ENCODE measurements at regions not wholly inside any gene's neighbourhood (a gene's known extent, or its start where the extent isn't known, plus 50 kb on each side); places are given as distances from the start of the nearest gene placed in this dataset.

GRCh38 chr13:91127995-91128394 lies 219.5 kb upstream of the MIR17HG start:
- Histone ChIP-seq H3K27ac (replicated peaks) (no peak overlapping the region), H3K4me3 (replicated peaks; ENCODE audit: insufficient read depth, low read length) (no peak overlapping the region), H3K27me3 (ENCODE audit: insufficient read depth, poor library complexity, severe bottlenecking) (no peaks in the 10 kb centered on the region)
- TF ChIP-seq GABPA (IDR thresholded peaks at IDR 0.05; ENCODE audit: low read depth) (no peak), CTCF (IDR thresholded peaks at IDR 0.05; ENCODE audit: insufficient read depth, low read length) (no peak), SPI1 (IDR thresholded peaks at IDR 0.05; ENCODE audit: borderline replicate concordance, low read depth) (no peak), POLR2AphosphoS5 (IDR thresholded peaks at IDR 0.05; ENCODE audit: low read depth) (no peak)
- TF ChIP-seq, protein P1, sequence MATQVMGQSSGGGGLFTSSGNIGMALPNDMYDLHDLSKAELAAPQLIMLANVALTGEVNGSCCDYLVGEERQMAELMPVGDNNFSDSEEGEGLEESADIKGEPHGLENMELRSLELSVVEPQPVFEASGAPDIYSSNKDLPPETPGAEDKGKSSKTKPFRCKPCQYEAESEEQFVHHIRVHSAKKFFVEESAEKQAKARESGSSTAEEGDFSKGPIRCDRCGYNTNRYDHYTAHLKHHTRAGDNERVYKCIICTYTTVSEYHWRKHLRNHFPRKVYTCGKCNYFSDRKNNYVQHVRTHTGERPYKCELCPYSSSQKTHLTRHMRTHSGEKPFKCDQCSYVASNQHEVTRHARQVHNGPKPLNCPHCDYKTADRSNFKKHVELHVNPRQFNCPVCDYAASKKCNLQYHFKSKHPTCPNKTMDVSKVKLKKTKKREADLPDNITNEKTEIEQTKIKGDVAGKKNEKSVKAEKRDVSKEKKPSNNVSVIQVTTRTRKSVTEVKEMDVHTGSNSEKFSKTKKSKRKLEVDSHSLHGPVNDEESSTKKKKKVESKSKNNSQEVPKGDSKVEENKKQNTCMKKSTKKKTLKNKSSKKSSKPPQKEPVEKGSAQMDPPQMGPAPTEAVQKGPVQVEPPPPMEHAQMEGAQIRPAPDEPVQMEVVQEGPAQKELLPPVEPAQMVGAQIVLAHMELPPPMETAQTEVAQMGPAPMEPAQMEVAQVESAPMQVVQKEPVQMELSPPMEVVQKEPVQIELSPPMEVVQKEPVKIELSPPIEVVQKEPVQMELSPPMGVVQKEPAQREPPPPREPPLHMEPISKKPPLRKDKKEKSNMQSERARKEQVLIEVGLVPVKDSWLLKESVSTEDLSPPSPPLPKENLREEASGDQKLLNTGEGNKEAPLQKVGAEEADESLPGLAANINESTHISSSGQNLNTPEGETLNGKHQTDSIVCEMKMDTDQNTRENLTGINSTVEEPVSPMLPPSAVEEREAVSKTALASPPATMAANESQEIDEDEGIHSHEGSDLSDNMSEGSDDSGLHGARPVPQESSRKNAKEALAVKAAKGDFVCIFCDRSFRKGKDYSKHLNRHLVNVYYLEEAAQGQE (IDR thresholded peaks at IDR 0.05; ENCODE audit: insufficient replicate concordance, low read depth): no peak
- no peak for DNase-seq (ENCODE audit: low read depth in 1 of 2, low spot score in 1 of 2)

- no peak for DNase-seq (ENCODE audit: low read depth in 1 of 2, low spot score in 1 of 2)
- no peak for TF ChIP-seq SPI1 (IDR thresholded peaks at IDR 0.05; ENCODE audit: borderline replicate concordance, low read depth)
- TF ChIP-seq, protein P1 (IDR thresholded peaks at IDR 0.05; ENCODE audit: insufficient replicate concordance, low read depth): no peak
- TF ChIP-seq POLR2AphosphoS5 (IDR thresholded peaks at IDR 0.05; ENCODE audit: low read depth): no peak
- TF ChIP-seq CTCF (IDR thresholded peaks at IDR 0.05; ENCODE audit: insufficient read depth, low read length): no peak
- no peak for TF ChIP-seq GABPA (IDR thresholded peaks at IDR 0.05; ENCODE audit: low read depth)
- Histone ChIP-seq H3K4me3 (replicated peaks; ENCODE audit: insufficient read depth, low read length) (no peak overlapping the region), H3K27ac (replicated peaks) (no peak overlapping the region), H3K27me3 (ENCODE audit: insufficient read depth, poor library complexity, severe bottlenecking) (no peaks in the 10 kb centered on the region)
Measured at GRCh38 chr13:91132381-91132780, 215.1 kb upstream of the MIR17HG start.

- TF ChIP-seq CTCF (IDR thresholded peaks at IDR 0.05; ENCODE audit: insufficient read depth, low read length): no peak
- H3K4me3 ChIP-seq (replicated peaks; ENCODE audit: insufficient read depth, low read length): no peak overlapping the region
- no peaks in the 10 kb centered on the region for H3K27me3 ChIP-seq (ENCODE audit: insufficient read depth, poor library complexity, severe bottlenecking)
- no peak for DNase-seq (ENCODE audit: low read depth in 1 of 2, low spot score in 1 of 2)
- no peak overlapping the region for H3K27ac ChIP-seq (replicated peaks)
Measured at GRCh38 chr13:91132786-91133185, 214.7 kb upstream of the MIR17HG start.
